Uterus (tissue), 3 donors: ENCODE measurements at regions not wholly inside any gene's neighbourhood (a gene's known extent, or its start where the extent isn't known, plus 50 kb on each side); places are given as distances from the start of the nearest gene placed in this dataset.

Experiments
- DNase-seq, 2 donors: peaks; one replicate each; pipeline ENCODE4 v3.0.0-alpha.2; 2019 to 2020
- H3K27ac ChIP-seq, 2 donors: fragments of 200-600 bp; sonication (generic); 1 replicate in 1 of 2; 2 replicates in 1 of 2; pipeline ENCODE4 v1.5.1; 2016 to 2018
- H3K27me3 ChIP-seq, 2 donors: fragments of 200-600 bp; sonication (generic); one replicate each; pipeline ENCODE4 v1.5.1; 2018 to 2019; ENCODE audit warnings: control low read depth in 1 of 2
- H3K36me3 ChIP-seq, 2 donors: fragments of 200-600 bp; sonication (generic); one replicate each; pipeline ENCODE4 v1.5.1; 2019; ENCODE audit warnings: control low read depth in 1 of 2
- H3K4me1 ChIP-seq, 2 donors: fragments of 200-600 bp; sonication (generic); one replicate each; pipeline ENCODE4 v1.5.1; 2018 to 2019; ENCODE audit warnings: control low read depth in 1 of 2
- H3K4me3 ChIP-seq, 2 donors: fragments of 200-600 bp; sonication (generic); 1 replicate in 1 of 2; 2 replicates in 1 of 2; pipeline ENCODE4 v1.5.1; 2018 to 2019; ENCODE audit warnings: mild to moderate bottlenecking in 1 of 2
- H3K9me3 ChIP-seq, 2 donors: fragments of 200-600 bp; sonication (generic); one replicate each; pipeline ENCODE4 v1.5.1; 2019; ENCODE audit warnings: control low read depth in 1 of 2
- POLR2A ChIP-seq, 2 donors: fragments of 450-650 bp; IDR thresholded peaks; one replicate each; pipeline ENCODE4 v1.6.1; 2016; ENCODE audit warnings: antibody characterized with exemption in 2 of 2, mild to moderate bottlenecking in 1 of 2, moderate library complexity in 1 of 2
- intact Hi-C: fragments of 100-400 bp; cut with DNase I; formaldehyde crosslinking; loops from one replicate; pipeline ENCODE4 v1.15.1; 2023; ENCODE audit warnings: low total_unique reads
- TF ChIP-seq, protein P1 (sequence below), 4 experiments: fragments of 200-600 bp in 2 of 4; fragments of 450-650 bp in 2 of 4; sonication (generic) in 2 of 4; IDR thresholded peaks; one replicate each; pipeline ENCODE4 v1.5.1; 2016 to 2019; ENCODE audit warnings: antibody characterized with exemption in 4 of 4, mild to moderate bottlenecking in 2 of 4, moderate library complexity in 1 of 4
- donor health status: DM: yes; HTN: yes; CAD: no.

DNA sequence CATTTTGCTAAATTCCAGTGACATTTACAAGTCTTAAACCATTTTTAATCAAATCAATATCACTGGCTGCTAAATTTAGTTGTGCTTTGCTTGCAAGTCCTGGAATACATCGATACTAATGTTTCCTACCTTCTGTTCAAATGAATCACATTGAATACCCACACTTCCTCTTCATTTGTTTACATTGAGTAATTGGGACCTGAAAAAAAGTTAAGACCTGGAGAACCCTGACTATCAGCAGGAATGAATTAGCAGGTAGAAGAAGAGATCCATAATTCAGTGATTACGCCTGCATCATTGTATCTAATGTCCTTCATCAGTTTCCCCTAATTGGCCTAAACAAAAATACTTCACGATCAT lies 369.3 kb downstream of the ETNK1 start:
- no peaks in the 10 kb centered on the region for H3K9me3 ChIP-seq
- H3K27ac ChIP-seq: no peak overlapping the region
- H3K4me1 ChIP-seq: no peaks in the 10 kb centered on the region
- intact Hi-C loops: no loop called here
- no peaks in the 10 kb centered on the region for H3K27me3 ChIP-seq
- no peak overlapping the region for H3K4me3 ChIP-seq
- TF ChIP-seq, protein P1, sequence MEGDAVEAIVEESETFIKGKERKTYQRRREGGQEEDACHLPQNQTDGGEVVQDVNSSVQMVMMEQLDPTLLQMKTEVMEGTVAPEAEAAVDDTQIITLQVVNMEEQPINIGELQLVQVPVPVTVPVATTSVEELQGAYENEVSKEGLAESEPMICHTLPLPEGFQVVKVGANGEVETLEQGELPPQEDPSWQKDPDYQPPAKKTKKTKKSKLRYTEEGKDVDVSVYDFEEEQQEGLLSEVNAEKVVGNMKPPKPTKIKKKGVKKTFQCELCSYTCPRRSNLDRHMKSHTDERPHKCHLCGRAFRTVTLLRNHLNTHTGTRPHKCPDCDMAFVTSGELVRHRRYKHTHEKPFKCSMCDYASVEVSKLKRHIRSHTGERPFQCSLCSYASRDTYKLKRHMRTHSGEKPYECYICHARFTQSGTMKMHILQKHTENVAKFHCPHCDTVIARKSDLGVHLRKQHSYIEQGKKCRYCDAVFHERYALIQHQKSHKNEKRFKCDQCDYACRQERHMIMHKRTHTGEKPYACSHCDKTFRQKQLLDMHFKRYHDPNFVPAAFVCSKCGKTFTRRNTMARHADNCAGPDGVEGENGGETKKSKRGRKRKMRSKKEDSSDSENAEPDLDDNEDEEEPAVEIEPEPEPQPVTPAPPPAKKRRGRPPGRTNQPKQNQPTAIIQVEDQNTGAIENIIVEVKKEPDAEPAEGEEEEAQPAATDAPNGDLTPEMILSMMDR (IDR thresholded peaks at IDR 0.05): no peak
- TF ChIP-seq POLR2A (IDR thresholded peaks at IDR 0.05): no peak
- DNase-seq: no peak
- H3K36me3 ChIP-seq: no peaks in the 10 kb centered on the region

DNA sequence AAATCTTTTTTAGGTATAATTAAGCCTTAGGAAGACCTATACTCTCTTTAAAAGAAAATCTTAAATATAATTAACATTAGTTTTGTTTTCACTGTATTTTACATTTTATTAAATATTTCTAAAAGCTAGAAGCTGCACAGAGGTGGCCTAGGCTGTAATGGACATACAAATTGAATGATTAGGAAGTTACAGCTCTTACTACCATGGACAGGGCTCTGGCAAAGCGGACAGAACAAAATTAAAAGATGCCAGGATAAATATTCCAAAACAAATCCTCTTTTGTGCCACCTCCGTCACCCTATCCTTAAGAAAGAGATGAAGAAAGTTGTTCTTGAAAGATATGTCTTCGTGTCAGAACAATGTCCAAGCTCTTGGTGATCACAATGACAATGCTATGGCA lies 376.5 kb downstream of the ETNK1 start:
- TF ChIP-seq, protein P1 (IDR thresholded peaks at IDR 0.05): no peak
- TF ChIP-seq POLR2A (IDR thresholded peaks at IDR 0.05): no peak
- H3K4me3 ChIP-seq: no peak overlapping the region
- H3K36me3 ChIP-seq: no peaks in the 10 kb centered on the region
- no peaks in the 10 kb centered on the region for H3K4me1 ChIP-seq
- no peaks in the 10 kb centered on the region for H3K27me3 ChIP-seq
- intact Hi-C loops: no loop called here
- no peak overlapping the region for H3K27ac ChIP-seq
- no peaks in the 10 kb centered on the region for H3K9me3 ChIP-seq
- no peak for DNase-seq

DNA sequence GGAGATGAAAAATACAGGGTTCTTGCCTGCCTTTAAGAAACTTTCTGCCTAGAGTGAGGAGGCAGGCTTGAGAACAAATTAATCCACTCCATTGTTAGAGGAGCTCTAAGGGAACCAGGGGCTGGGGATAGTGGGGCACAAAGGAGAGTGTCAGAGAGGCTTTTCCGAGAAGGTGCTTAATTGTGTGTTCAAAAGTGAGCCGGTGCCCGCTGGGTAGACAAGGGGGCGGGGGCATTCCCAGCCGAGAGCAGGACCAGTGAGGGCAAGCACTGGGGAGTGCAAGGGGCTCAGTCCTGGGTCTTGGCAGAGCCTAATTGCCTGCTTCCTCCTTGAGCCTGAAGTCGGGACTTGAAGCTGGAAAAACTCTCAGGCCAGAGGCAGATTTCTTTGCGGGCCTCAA lies 377.4 kb downstream of the ETNK1 start:
- Histone ChIP-seq H3K9me3 (no peaks in the 10 kb centered on the region), H3K4me1 (no peaks in the 10 kb centered on the region), H3K27me3 (no peaks in the 10 kb centered on the region), H3K36me3 (no peaks in the 10 kb centered on the region), H3K4me3 (no peak overlapping the region), H3K27ac (no peak overlapping the region)
- DNase-seq: no peak
- no peak for TF ChIP-seq POLR2A (IDR thresholded peaks at IDR 0.05)
- TF ChIP-seq, protein P1 (IDR thresholded peaks at IDR 0.05): no peak
- intact Hi-C loops: no loop called here

DNA sequence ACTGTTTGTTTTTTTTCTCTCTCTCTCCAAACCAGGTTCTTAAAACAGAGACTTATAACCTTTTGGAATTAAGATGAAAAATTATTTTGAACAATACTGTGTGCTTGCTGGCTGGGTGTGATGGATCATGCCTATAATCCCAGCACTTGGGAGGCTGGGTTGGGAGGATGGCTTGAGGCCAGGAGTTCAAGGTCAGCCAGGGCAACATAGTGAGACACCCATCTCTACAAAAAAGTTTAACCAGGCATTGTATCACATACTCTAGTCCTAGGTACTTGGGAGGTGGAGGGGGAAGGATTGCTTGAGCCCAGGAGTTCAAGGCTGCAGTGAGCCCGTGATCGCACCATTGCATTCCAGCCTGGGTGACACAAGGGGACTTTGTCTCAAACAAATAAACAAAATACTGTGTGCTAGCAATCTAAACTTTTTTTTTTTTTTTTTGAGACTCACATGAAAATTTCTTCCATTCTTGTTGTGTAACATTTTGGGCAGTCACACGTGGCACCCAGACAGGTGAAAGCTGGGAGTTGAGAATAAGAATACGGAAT lies 379.6 kb downstream of the ETNK1 start:
- TF ChIP-seq, protein P1 (IDR thresholded peaks at IDR 0.05): no peak
- no peak for TF ChIP-seq POLR2A (IDR thresholded peaks at IDR 0.05)
- Histone ChIP-seq H3K27ac (no peak overlapping the region), H3K9me3 (no peaks in the 10 kb centered on the region), H3K27me3 (no peaks in the 10 kb centered on the region), H3K36me3 (no peaks in the 10 kb centered on the region), H3K4me1 (no peaks in the 10 kb centered on the region), H3K4me3 (no peak overlapping the region)
- no peak for DNase-seq
- intact Hi-C loops: no loop called here

DNA sequence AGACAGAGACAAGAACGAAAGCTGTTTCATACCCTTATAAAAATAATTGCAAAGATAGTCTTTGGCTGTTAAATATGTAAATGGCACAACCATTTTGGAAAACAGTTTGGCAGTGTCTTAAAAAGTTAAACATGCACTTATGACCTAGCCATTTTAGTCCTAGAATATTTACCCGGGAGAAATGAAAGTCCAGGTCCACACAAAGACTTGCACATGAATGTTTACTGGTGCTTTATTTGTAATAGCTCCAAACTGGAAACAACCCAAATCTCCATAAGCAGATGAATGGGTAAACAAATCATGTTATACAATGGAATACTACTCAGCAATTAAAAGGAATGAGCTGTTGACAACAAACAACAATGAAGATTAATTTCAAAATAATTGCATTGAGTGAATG lies 380.4 kb downstream of the ETNK1 start:
- Histone ChIP-seq H3K36me3 (no peaks in the 10 kb centered on the region), H3K4me1 (no peaks in the 10 kb centered on the region), H3K27me3 (no peaks in the 10 kb centered on the region), H3K27ac (no peak overlapping the region), H3K4me3 (no peak overlapping the region), H3K9me3 (no peaks in the 10 kb centered on the region)
- intact Hi-C loops: no loop called here
- no peak for TF ChIP-seq POLR2A (IDR thresholded peaks at IDR 0.05)
- TF ChIP-seq, protein P1 (IDR thresholded peaks at IDR 0.05): no peak
- DNase-seq: no peak
